ENCODE measurements at regions not wholly inside any gene's neighbourhood (a gene's known extent, or its start where the extent isn't known, plus 50 kb on each side); places are given as distances from the start of the nearest gene placed in this dataset.

DNA sequence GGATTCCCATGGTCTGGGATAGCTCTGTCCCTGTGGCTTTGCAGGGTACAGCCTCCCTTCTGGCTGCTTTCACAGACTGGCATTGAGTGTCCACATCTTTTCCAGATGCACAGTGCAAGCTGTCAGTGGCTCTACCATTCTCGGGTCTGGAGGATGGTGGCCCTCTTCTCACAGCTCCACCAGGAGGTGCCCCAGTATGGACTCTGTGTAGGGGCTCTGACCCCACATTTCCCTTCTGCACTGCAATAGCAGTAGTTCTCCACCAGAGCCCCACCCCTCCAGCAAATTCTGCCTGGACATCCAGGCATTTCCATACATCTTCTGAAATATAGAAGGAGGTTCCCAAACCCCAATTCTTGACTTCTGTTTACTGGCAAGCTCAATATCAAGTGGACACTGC, 50.2 kb upstream of the GRID2 start:
- ATAC-seq (no peak), DNase-seq (no peak)
- peaks cover 5% of the 10 kb centered on the region for H3K9me3 Mint-ChIP-seq
- no peaks in the 10 kb centered on the region for H3K36me3 Mint-ChIP-seq (ENCODE audit: low read depth)
- H3K27ac Mint-ChIP-seq = no peak overlapping the region
- no peak overlapping the region for H3K4me3 Mint-ChIP-seq
- H3K4me1 Mint-ChIP-seq (ENCODE audit: low read depth) = no peaks in the 10 kb centered on the region
- ChIA-PET POLR2A (no interaction called here), CTCF (no interaction called here)
- intact Hi-C loops (cut with micrococcal nuclease) = no loop called here
- TF ChIP-seq, protein P1, sequence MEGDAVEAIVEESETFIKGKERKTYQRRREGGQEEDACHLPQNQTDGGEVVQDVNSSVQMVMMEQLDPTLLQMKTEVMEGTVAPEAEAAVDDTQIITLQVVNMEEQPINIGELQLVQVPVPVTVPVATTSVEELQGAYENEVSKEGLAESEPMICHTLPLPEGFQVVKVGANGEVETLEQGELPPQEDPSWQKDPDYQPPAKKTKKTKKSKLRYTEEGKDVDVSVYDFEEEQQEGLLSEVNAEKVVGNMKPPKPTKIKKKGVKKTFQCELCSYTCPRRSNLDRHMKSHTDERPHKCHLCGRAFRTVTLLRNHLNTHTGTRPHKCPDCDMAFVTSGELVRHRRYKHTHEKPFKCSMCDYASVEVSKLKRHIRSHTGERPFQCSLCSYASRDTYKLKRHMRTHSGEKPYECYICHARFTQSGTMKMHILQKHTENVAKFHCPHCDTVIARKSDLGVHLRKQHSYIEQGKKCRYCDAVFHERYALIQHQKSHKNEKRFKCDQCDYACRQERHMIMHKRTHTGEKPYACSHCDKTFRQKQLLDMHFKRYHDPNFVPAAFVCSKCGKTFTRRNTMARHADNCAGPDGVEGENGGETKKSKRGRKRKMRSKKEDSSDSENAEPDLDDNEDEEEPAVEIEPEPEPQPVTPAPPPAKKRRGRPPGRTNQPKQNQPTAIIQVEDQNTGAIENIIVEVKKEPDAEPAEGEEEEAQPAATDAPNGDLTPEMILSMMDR (IDR thresholded peaks at IDR 0.05) = no peak
- H3K27me3 Mint-ChIP-seq = no peaks in the 10 kb centered on the region
